Ascending aorta (tissue), 2 donors: ENCODE measurements at regions not wholly inside any gene's neighbourhood (a gene's known extent, or its start where the extent isn't known, plus 50 kb on each side); places are given as distances from the start of the nearest gene placed in this dataset.

Experiments used
- DNase-seq, 2 donors: peaks; one replicate each; pipeline ENCODE4 v3.0.0-alpha.2; 2019; ENCODE audit warnings: low spot score in 2 of 2
- H3K27ac ChIP-seq, 2 donors: fragments of 200-600 bp; sonication (generic); one replicate each; pipeline ENCODE4 v1.5.1; 2016 to 2017; ENCODE audit warnings: mild to moderate bottlenecking in 1 of 2
- H3K27me3 ChIP-seq: fragments of 200-600 bp; sonication (generic); one replicate; pipeline ENCODE4 v1.5.1; 2017
- H3K36me3 ChIP-seq, 2 donors: fragments of 200-600 bp; sonication (generic); one replicate each; pipeline ENCODE4 v1.5.1; 2016
- H3K4me1 ChIP-seq, 2 donors: fragments of 200-600 bp; sonication (generic); one replicate each; pipeline ENCODE4 v1.5.1; 2016 to 2017; ENCODE audit warnings: mild to moderate bottlenecking in 1 of 2
- H3K4me3 ChIP-seq, 2 donors: fragments of 200-600 bp; sonication (generic); one replicate each; pipeline ENCODE4 v1.5.1; 2016 to 2017; ENCODE audit warnings: mild to moderate bottlenecking in 1 of 2
- H3K9me3 ChIP-seq, 2 donors: fragments of 200-600 bp; sonication (generic); one replicate each; pipeline ENCODE4 v1.5.1; 2016
- CTCF ChIP-seq, 3 experiments: fragments of 200-600 bp in 2 of 3; fragments of 450-650 bp in 1 of 3; sonication (generic) in 2 of 3; IDR thresholded peaks; one replicate each; pipeline ENCODE4 v1.5.1; 2016 to 2019; ENCODE audit warnings: antibody characterized with exemption in 3 of 3, mild to moderate bottlenecking in 1 of 3, moderate library complexity in 1 of 3
- intact Hi-C: fragments of 100-400 bp; cut with DNase I; formaldehyde crosslinking; loops from one replicate; pipeline ENCODE4 v1.15.1; 2023

GRCh38 chr11:37929100-37929653 is 1331.1 kb upstream of the RAG2 start:
- no peak overlapping the region for H3K4me3 ChIP-seq
- intact Hi-C loops, result no loop called here
- no peaks in the 10 kb centered on the region for H3K4me1 ChIP-seq
- H3K36me3 ChIP-seq, result no peaks in the 10 kb centered on the region
- no peaks in the 10 kb centered on the region for H3K9me3 ChIP-seq
- TF ChIP-seq CTCF (IDR thresholded peaks at IDR 0.05), result no peak
- no peaks in the 10 kb centered on the region for H3K27me3 ChIP-seq
- no peak for DNase-seq
- H3K27ac ChIP-seq, result no peak overlapping the region

DNA sequence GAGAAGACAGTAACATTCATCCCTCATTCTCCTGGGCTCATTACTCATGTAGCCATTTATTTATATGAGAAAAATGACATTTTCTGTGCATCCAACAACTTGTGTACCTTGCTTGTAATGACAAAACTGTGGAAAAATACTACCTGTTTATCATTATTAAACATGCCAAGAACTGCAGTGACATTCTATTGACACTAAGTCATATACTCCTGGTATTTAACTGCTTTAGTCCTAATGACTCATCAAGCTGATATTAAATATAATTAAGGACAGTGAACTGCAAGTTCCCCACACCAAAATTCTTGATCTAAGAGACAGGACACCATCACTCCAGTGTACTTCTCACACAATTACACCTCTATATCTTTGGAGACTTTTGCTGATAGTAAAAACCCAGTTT is 1328.7 kb upstream of the RAG2 start:
- no peaks in the 10 kb centered on the region for H3K9me3 ChIP-seq
- no peaks in the 10 kb centered on the region for H3K4me1 ChIP-seq
- no peak overlapping the region for H3K27ac ChIP-seq
- no peaks in the 10 kb centered on the region for H3K27me3 ChIP-seq
- DNase-seq, result no peak
- no peaks in the 10 kb centered on the region for H3K36me3 ChIP-seq
- no peak for TF ChIP-seq CTCF (IDR thresholded peaks at IDR 0.05)
- no peak overlapping the region for H3K4me3 ChIP-seq
- intact Hi-C loops, result no loop called here

DNA sequence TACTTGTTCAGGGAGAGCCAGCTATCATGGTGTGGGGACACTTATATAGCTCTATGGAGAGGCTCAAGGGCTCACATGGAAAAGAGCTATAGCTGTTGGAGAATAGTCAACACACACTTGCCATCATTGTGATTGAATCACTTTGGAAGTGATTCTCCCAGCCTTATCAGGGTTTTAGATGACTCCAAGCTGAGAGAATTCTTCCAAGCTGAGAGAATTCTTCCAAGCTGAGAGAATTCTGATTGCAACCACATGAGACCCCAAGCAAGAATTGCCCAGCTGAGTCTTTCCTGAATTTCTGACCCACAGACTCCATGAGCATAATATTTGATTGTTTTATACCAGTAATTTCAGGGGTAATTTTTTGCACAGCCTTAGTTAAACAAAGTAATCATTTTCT is 1318.3 kb upstream of the RAG2 start:
- H3K9me3 ChIP-seq, result no peaks in the 10 kb centered on the region
- no peak for DNase-seq
- TF ChIP-seq CTCF (IDR thresholded peaks at IDR 0.05), result no peak
- no peaks in the 10 kb centered on the region for H3K27me3 ChIP-seq
- no peak overlapping the region for H3K4me3 ChIP-seq
- no peaks in the 10 kb centered on the region for H3K36me3 ChIP-seq
- H3K27ac ChIP-seq, result no peak overlapping the region
- intact Hi-C loops, result no loop called here
- no peaks in the 10 kb centered on the region for H3K4me1 ChIP-seq

DNA sequence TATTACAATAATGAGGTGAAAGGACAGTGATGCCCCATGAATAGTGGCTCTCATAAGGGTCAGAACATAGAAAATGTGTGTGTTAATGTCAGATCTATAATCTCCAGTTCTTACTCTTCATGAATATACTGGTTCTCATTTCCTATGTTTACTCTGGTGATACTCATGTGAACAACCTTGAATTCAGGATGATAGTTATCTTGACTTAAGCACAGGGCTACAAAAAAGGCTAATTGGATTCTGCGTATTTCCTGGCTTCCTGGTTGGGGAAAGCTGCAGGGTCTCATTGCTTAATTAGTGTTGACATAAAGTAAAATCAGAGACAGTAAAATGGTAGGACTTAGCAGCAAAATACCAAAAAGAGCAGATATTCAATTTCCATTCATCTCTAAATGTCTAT is 1316.8 kb upstream of the RAG2 start:
- Histone ChIP-seq H3K27ac (no peak overlapping the region), H3K4me1 (no peaks in the 10 kb centered on the region), H3K36me3 (no peaks in the 10 kb centered on the region), H3K9me3 (no peaks in the 10 kb centered on the region), H3K4me3 (no peak overlapping the region), H3K27me3 (no peaks in the 10 kb centered on the region)
- intact Hi-C loops, result no loop called here
- no peak for DNase-seq
- no peak for TF ChIP-seq CTCF (IDR thresholded peaks at IDR 0.05)

DNA sequence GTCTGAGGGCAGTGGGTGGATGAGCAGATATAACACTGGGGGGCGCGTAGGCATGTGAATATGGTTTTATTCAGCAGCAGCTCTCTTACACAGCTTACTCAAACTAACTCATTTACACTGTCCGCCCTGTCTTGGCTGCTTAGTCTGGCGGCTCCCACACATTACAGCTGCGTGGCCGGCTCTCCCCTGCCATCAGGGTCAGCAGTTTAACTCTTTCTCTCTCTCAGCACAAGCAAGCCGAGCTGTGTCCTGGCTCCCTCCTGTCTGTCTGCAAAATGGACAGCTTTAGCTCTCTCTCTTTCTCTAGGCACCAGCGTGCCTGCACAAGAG is 1310.1 kb upstream of the RAG2 start:
- intact Hi-C loops, result no loop called here
- Histone ChIP-seq H3K4me1 (no peaks in the 10 kb centered on the region), H3K27ac (no peak overlapping the region), H3K27me3 (no peaks in the 10 kb centered on the region), H3K36me3 (no peaks in the 10 kb centered on the region), H3K4me3 (no peak overlapping the region), H3K9me3 (no peaks in the 10 kb centered on the region)
- TF ChIP-seq CTCF (IDR thresholded peaks at IDR 0.05), result no peak
- no peak for DNase-seq
